ENCODE measurements at regions not wholly inside any gene's neighbourhood (a gene's known extent, or its start where the extent isn't known, plus 50 kb on each side); places are given as distances from the start of the nearest gene placed in this dataset.
"Not testable (repeated sequence)": the region's sequence is repeated elsewhere in the genome, so short reads cannot be mapped to it uniquely, and the experiment has no call there.

- not testable (repeated sequence) for TF ChIP-seq YY1 (IDR thresholded peaks at IDR 0.05; ENCODE audit: insufficient read depth, insufficient read length); ZNF274 (IDR thresholded peaks at IDR 0.05; ENCODE audit: low read depth, low read length); SUZ12 (IDR thresholded peaks at IDR 0.05; ENCODE audit: extremely low read depth, insufficient read depth, insufficient read length)
These were observed 174.4 kb upstream of the C1QTNF3 start for GRCh38 chr5:34217386-34217785.

Measured in NT2/D1 (cell line).